H9 (cell line): ENCODE measurements at regions not wholly inside any gene's neighbourhood (a gene's known extent, or its start where the extent isn't known, plus 50 kb on each side); places are given as distances from the start of the nearest gene placed in this dataset.

Experiments used
- DNase-seq: peaks from one replicate; pipeline ENCODE4 v3.0.0-alpha.2; 2017
- H2AFZ ChIP-seq: one replicate; pipeline ENCODE4 v1.6.1; 2013; ENCODE audit warnings: mild to moderate bottlenecking, low read length, control low read depth, moderate library complexity
- H2AK5ac ChIP-seq: 2 replicates; pipeline ENCODE4 v1.6.1; 2013; ENCODE audit warnings: low read length, control low read depth, mixed read lengths; ENCODE audit not compliant: insufficient read length
- H2BK120ac ChIP-seq: one replicate; pipeline ENCODE4 v1.6.1; 2013; ENCODE audit warnings: low read depth, mild to moderate bottlenecking, low read length, control low read depth, inconsistent platforms; ENCODE audit not compliant: poor library complexity, severe bottlenecking
- H2BK12ac ChIP-seq: 2 replicates; pipeline ENCODE4 v1.6.1; 2013; ENCODE audit warnings: low read length, control low read depth, mixed read lengths, low read depth; ENCODE audit not compliant: insufficient read length
- H2BK15ac ChIP-seq: 2 replicates; pipeline ENCODE4 v1.6.1; 2013; ENCODE audit warnings: low read depth, low read length, control low read depth
- H2BK20ac ChIP-seq: one replicate; pipeline ENCODE4 v1.6.1; 2013; ENCODE audit warnings: low read depth, mild to moderate bottlenecking, low read length, control low read depth, inconsistent platforms; ENCODE audit not compliant: poor library complexity, severe bottlenecking
- H2BK5ac ChIP-seq: 2 replicates; pipeline ENCODE4 v1.6.1; 2013; ENCODE audit warnings: low read length, control low read depth, mixed read lengths; ENCODE audit not compliant: insufficient read length
- H3K14ac ChIP-seq: 2 replicates; pipeline ENCODE4 v1.6.1; 2013; ENCODE audit warnings: low read length, control low read depth; ENCODE audit not compliant: insufficient read depth
- H3K18ac ChIP-seq: 2 replicates; pipeline ENCODE4 v1.6.1; 2013; ENCODE audit warnings: low read depth, mild to moderate bottlenecking, mixed read lengths, low read length, control low read depth; ENCODE audit not compliant: insufficient read length
- H3K23ac ChIP-seq: 2 replicates; pipeline ENCODE4 v1.6.1; 2013; ENCODE audit warnings: low read length, control low read depth, mixed read lengths, low read depth; ENCODE audit not compliant: insufficient read length
- H3K23me2 ChIP-seq: 2 replicates; pipeline ENCODE4 v1.6.1; 2013; ENCODE audit warnings: low read depth, mild to moderate bottlenecking, mixed read lengths, low read length, control low read depth; ENCODE audit not compliant: insufficient read length, poor library complexity, severe bottlenecking
- H3K27ac ChIP-seq: 2 replicates; pipeline ENCODE4 v1.5.1; 2013; ENCODE audit warnings: low read length, control low read depth, mixed read lengths, low read depth; ENCODE audit not compliant: insufficient read length
- H3K27me3 ChIP-seq: 2 replicates; pipeline ENCODE4 v1.6.1; 2013; ENCODE audit warnings: low read length, control low read depth, inconsistent platforms; ENCODE audit not compliant: insufficient read depth
- H3K4ac ChIP-seq: 2 replicates; pipeline ENCODE4 v1.6.1; 2013; ENCODE audit warnings: low read depth, mild to moderate bottlenecking, control low read depth, inconsistent platforms, low read length, moderate library complexity
- H3K4me1 ChIP-seq: 2 replicates; pipeline ENCODE4 v1.6.1; 2013; ENCODE audit warnings: low read length, control low read depth, inconsistent platforms; ENCODE audit not compliant: insufficient read depth
- H3K4me2 ChIP-seq: 2 replicates; pipeline ENCODE4 v1.6.1; 2013; ENCODE audit warnings: low read length, control low read depth, mixed read lengths; ENCODE audit not compliant: insufficient read length, insufficient read depth
- H3K56ac ChIP-seq: 2 replicates; pipeline ENCODE4 v1.6.1; 2013; ENCODE audit warnings: low read depth, mild to moderate bottlenecking, mixed read lengths, low read length, control low read depth; ENCODE audit not compliant: insufficient read length
- H3K79me1 ChIP-seq: 2 replicates; pipeline ENCODE4 v1.6.1; 2013; ENCODE audit warnings: low read depth, mild to moderate bottlenecking, moderate library complexity, low read length, control low read depth, inconsistent platforms; ENCODE audit not compliant: insufficient read depth, poor library complexity, severe bottlenecking
- H3K79me2 ChIP-seq: 2 replicates; pipeline ENCODE4 v1.6.1; 2013; ENCODE audit warnings: low read length, control low read depth, inconsistent platforms; ENCODE audit not compliant: insufficient read depth
- H3K9ac ChIP-seq: 2 replicates; pipeline ENCODE4 v1.6.1; 2013; ENCODE audit warnings: low read length, control low read depth, mixed read lengths; ENCODE audit not compliant: insufficient read length; ENCODE audit errors: extremely low read depth
- H3K9me3 ChIP-seq: one replicate; pipeline ENCODE4 v1.6.1; 2013; ENCODE audit warnings: low read depth, low read length, inconsistent platforms; ENCODE audit not compliant: control insufficient read depth
- H3T11ph ChIP-seq: one replicate; pipeline ENCODE4 v1.6.1; 2013; ENCODE audit warnings: mild to moderate bottlenecking, low read length, control low read depth, inconsistent platforms
- H4K20me1 ChIP-seq: one replicate; pipeline ENCODE4 v1.6.1; 2013; ENCODE audit not compliant: control insufficient read depth, insufficient read length, insufficient read depth
- H4K5ac ChIP-seq: 2 replicates; pipeline ENCODE4 v1.6.1; 2013; ENCODE audit warnings: low read depth, mild to moderate bottlenecking, mixed read lengths, low read length, control low read depth; ENCODE audit not compliant: insufficient read length
- H4K8ac ChIP-seq: replicated peaks from 2 replicates; pipeline ENCODE4 v1.6.1; 2013; ENCODE audit warnings: low read length, control low read depth, mixed read lengths, low read depth; ENCODE audit not compliant: insufficient read length
- H4K91ac ChIP-seq: 2 replicates; pipeline ENCODE4 v1.6.1; 2013; ENCODE audit warnings: low read depth, mild to moderate bottlenecking, moderate library complexity, mixed read lengths, low read length, control low read depth; ENCODE audit not compliant: insufficient read length
- H3K27ac Mint-ChIP-seq, 3 experiments: 2 replicates in 2 of 3; 3 replicates in 1 of 3; pipeline ENCODE4 v1.8.0; 2020 to 2021; ENCODE audit warnings: mixed read lengths in 3 of 3, mild to moderate bottlenecking in 1 of 3, moderate library complexity in 1 of 3
- H3K27me3 Mint-ChIP-seq: 2 replicates; pipeline ENCODE4 v1.8.0; 2021; ENCODE audit warnings: low read depth, mild to moderate bottlenecking, moderate library complexity, mixed read lengths
- H3K36me3 Mint-ChIP-seq, 3 experiments: 2 replicates in 2 of 3; 3 replicates in 1 of 3; pipeline ENCODE4 v1.8.0; 2020 to 2021; ENCODE audit warnings: low read depth in 3 of 3, mixed read lengths in 3 of 3; ENCODE audit not compliant: insufficient read depth in 1 of 3
- H3K4me1 Mint-ChIP-seq, 2 experiments: 2 replicates each; pipeline ENCODE4 v1.8.0; 2020; ENCODE audit warnings: mixed read lengths in 2 of 2
- H3K4me3 Mint-ChIP-seq, 2 experiments: 2 replicates in 1 of 2; 3 replicates in 1 of 2; pipeline ENCODE4 v1.8.0; 2020 to 2021; ENCODE audit warnings: mild to moderate bottlenecking in 2 of 2, mixed read lengths in 2 of 2, moderate library complexity in 1 of 2
- H3K9me3 Mint-ChIP-seq, 2 experiments: 2 replicates in 1 of 2; 3 replicates in 1 of 2; pipeline ENCODE4 v1.8.0; 2020; ENCODE audit warnings: mild to moderate bottlenecking in 2 of 2, mixed read lengths in 2 of 2, moderate library complexity in 1 of 2
- TF ChIP-seq, protein P1 (sequence below): fragments of 200-600 bp; sonication (generic); conservative IDR thresholded peaks from 3 replicates; pipeline ENCODE4 v1.8.0; 2021; ENCODE audit warnings: antibody characterized with exemption, mild to moderate bottlenecking

DNA sequence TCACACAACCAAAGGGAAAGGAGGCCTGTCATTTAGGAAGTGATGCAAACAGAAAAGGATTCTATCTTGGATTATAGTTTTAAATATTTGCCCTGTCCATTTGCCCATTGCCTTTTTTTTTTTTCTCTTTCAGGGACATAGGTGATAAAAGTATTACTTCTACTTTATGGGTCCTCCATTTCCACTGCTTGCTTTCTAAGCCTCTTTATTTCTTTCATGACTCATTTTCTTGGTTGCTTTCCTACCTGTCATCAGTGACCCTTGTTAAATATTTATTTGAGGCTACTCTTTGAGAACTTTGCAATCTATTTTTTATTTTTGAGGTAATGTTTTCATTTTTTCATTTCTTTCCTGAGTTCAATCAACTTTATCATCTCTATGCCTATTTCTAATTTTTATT, 522.9 kb upstream of the ARRDC3 start:
- Histone ChIP-seq H3K23me2 (no peaks in the 10 kb centered on the region), H3K79me1 (no peaks in the 10 kb centered on the region), H2BK12ac (no peak overlapping the region), H4K91ac (no peak overlapping the region), H3K79me2 (no peaks in the 10 kb centered on the region), H3K27ac (no peak overlapping the region), H2BK15ac (no peak overlapping the region), H2BK120ac (no peak overlapping the region), H3K9ac (no peak overlapping the region), H3K4ac (no peak overlapping the region), H3K27me3 (no peaks in the 10 kb centered on the region), H3T11ph (no peak overlapping the region), H3K56ac (no peak overlapping the region), H2BK5ac (no peak overlapping the region), H3K14ac (no peak overlapping the region), H4K8ac (no peak overlapping the region), H3K4me2 (no peak overlapping the region), H2AK5ac (no peak overlapping the region), H2AFZ (no peak overlapping the region), H3K23ac (no peak overlapping the region), H3K4me1 (no peaks in the 10 kb centered on the region), H4K5ac (no peak overlapping the region), H2BK20ac (no peak overlapping the region), H3K9me3 (no peaks in the 10 kb centered on the region), H3K18ac (no peak overlapping the region), H4K20me1 (no peaks in the 10 kb centered on the region)
- TF ChIP-seq, protein P1, sequence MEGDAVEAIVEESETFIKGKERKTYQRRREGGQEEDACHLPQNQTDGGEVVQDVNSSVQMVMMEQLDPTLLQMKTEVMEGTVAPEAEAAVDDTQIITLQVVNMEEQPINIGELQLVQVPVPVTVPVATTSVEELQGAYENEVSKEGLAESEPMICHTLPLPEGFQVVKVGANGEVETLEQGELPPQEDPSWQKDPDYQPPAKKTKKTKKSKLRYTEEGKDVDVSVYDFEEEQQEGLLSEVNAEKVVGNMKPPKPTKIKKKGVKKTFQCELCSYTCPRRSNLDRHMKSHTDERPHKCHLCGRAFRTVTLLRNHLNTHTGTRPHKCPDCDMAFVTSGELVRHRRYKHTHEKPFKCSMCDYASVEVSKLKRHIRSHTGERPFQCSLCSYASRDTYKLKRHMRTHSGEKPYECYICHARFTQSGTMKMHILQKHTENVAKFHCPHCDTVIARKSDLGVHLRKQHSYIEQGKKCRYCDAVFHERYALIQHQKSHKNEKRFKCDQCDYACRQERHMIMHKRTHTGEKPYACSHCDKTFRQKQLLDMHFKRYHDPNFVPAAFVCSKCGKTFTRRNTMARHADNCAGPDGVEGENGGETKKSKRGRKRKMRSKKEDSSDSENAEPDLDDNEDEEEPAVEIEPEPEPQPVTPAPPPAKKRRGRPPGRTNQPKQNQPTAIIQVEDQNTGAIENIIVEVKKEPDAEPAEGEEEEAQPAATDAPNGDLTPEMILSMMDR = no peak
- Mint-ChIP-seq H3K9me3 (no peaks in the 10 kb centered on the region), H3K36me3 (no peaks in the 10 kb centered on the region), H3K27ac (no peak overlapping the region), H3K4me3 (no peak overlapping the region), H3K27me3 (no peaks in the 10 kb centered on the region), H3K4me1 (peaks cover 20 to 26% of the 10 kb centered on the region in 2 experiments)
- no peak for DNase-seq
